ENCODE measurements at regions not wholly inside any gene's neighbourhood (a gene's known extent, or its start where the extent isn't known, plus 50 kb on each side); places are given as distances from the start of the nearest gene placed in this dataset.

DNA sequence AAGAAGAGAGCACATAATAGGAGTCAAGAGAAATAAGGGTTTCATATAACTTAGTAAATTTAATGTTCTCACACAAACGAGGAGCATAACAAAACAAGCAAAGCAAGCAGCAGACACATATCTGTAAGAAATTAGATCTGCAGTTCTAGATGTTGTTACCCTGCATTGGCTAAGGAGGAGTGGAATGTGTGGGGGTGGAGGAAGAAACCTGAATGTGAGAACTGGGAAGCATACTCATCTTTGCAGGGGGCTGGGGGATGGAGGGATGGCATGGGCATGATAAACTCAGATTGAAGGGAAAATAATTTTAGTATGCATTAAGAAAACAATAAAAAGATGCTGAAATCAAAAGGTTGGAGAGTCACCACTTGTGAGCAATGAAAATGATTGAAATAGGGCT lies 255.0 kb downstream of the LIG4 start:
- no peaks in the 10 kb centered on the region for H3K79me2 ChIP-seq (ENCODE audit: control insufficient read depth, insufficient read depth, low read length)
- H4K20me1 ChIP-seq (replicated peaks; ENCODE audit: control insufficient read depth, extremely low read depth, insufficient read depth, low read length) = no peaks in the 10 kb centered on the region
- no peak overlapping the region for H3K4me3 ChIP-seq (replicated peaks in 1 of 3; ENCODE audit: insufficient read depth in 1 of 3, low read depth in 1 of 3, low read length in 3 of 3)
- BruUV-seq (replicated peaks) = no TSS peak
- no peaks in the 10 kb centered on the region for H3K4me1 ChIP-seq (ENCODE audit: control insufficient read depth, extremely low read depth, insufficient read depth, low read length)
- no peak for FAIRE-seq
- POLR2A ChIA-PET = no interaction called here
- no peak overlapping the region for H3K4me2 ChIP-seq (ENCODE audit: insufficient read depth, low read length)
- H2AFZ ChIP-seq (ENCODE audit: low read depth, low read length) = no peak overlapping the region
- no peaks in the 10 kb centered on the region for H3K27me3 ChIP-seq (ENCODE audit: control insufficient read depth in 2 of 2, insufficient read depth in 2 of 2, low read length in 2 of 2)
- H3K9ac ChIP-seq (replicated peaks; ENCODE audit: extremely low read depth, insufficient read depth, low read length) = no peak overlapping the region
- DNase-seq (ENCODE audit: low read depth, low spot score) = no peak
- intact Hi-C loops (cut with micrococcal nuclease) = no loop called here
- H3K36me3 ChIP-seq (ENCODE audit: control insufficient read depth in 2 of 2, extremely low read depth in 1 of 2, insufficient read depth in 2 of 2, low read length in 2 of 2) = no peaks in the 10 kb centered on the region
- dilution Hi-C loops (cut with MboI; ENCODE audit: extremely low pct_ligation_motif_present, low sequenced_read_pairs) = no loop called here
- H3K9me3 ChIP-seq (replicated peaks; ENCODE audit: control insufficient read depth, insufficient read depth, low read length) = no peaks in the 10 kb centered on the region
- H3K9me1 ChIP-seq (replicated peaks; ENCODE audit: control insufficient read depth, extremely low read depth, insufficient read depth, low read length) = no peaks in the 10 kb centered on the region
- CTCF ChIA-PET = no interaction called here
- no peak overlapping the region for H3K27ac ChIP-seq (ENCODE audit: insufficient read depth, low read depth, low read length)
- TF ChIP-seq POLR2A (IDR thresholded peaks at IDR 0.05; ENCODE audit: low read depth, low read length) = no peak
- TF ChIP-seq, protein P1, sequence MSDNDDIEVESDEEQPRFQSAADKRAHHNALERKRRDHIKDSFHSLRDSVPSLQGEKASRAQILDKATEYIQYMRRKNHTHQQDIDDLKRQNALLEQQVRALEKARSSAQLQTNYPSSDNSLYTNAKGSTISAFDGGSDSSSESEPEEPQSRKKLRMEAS (IDR thresholded peaks at IDR 0.05; ENCODE audit: insufficient read depth, insufficient read length) = no peak
- TF ChIP-seq, protein P2, sequence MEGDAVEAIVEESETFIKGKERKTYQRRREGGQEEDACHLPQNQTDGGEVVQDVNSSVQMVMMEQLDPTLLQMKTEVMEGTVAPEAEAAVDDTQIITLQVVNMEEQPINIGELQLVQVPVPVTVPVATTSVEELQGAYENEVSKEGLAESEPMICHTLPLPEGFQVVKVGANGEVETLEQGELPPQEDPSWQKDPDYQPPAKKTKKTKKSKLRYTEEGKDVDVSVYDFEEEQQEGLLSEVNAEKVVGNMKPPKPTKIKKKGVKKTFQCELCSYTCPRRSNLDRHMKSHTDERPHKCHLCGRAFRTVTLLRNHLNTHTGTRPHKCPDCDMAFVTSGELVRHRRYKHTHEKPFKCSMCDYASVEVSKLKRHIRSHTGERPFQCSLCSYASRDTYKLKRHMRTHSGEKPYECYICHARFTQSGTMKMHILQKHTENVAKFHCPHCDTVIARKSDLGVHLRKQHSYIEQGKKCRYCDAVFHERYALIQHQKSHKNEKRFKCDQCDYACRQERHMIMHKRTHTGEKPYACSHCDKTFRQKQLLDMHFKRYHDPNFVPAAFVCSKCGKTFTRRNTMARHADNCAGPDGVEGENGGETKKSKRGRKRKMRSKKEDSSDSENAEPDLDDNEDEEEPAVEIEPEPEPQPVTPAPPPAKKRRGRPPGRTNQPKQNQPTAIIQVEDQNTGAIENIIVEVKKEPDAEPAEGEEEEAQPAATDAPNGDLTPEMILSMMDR (IDR thresholded peaks at IDR 0.05; ENCODE audit: extremely low read depth in 1 of 2, insufficient read depth in 1 of 2, low read depth in 1 of 2, low read length in 2 of 2) = no peak
- no peak for TF ChIP-seq MYC (IDR thresholded peaks at IDR 0.05; ENCODE audit: low read depth, low read length)
- TF ChIP-seq POLR2AphosphoS5 (IDR thresholded peaks at IDR 0.05; ENCODE audit: insufficient read depth, low read depth, low read length) = no peak

DNA sequence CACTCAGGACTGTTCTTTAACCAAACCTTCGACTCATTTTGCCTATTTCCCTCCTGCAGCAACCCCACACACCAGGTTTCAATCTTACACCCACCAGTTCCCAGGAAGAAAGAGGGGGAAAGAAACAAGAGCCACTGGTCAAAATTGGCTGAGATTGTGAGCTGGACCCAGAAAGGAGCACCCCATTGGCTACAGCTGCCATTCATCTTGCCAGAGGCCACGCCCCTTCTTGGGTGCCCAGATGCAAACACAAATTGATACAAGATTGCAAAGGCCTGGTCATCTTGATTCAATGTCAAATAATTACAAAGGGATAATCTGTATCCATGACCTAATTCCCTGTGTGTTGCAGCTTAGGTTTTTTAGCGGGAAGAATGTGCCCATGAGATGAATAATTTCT lies 258.4 kb downstream of the LIG4 start:
- no peaks in the 10 kb centered on the region for H3K9me1 ChIP-seq (replicated peaks; ENCODE audit: control insufficient read depth, extremely low read depth, insufficient read depth, low read length)
- CTCF ChIA-PET = no interaction called here
- FAIRE-seq = no peak

More for the DNA sequence above, 258.4 kb downstream of the LIG4 start:
- Histone ChIP-seq H3K9me3 (replicated peaks; ENCODE audit: control insufficient read depth, insufficient read depth, low read length) (no peaks in the 10 kb centered on the region), H3K9ac (replicated peaks; ENCODE audit: extremely low read depth, insufficient read depth, low read length) (no peak overlapping the region), H3K27ac (ENCODE audit: insufficient read depth, low read depth, low read length) (no peak overlapping the region), H3K4me2 (ENCODE audit: insufficient read depth, low read length) (no peak overlapping the region), H4K20me1 (replicated peaks; ENCODE audit: control insufficient read depth, extremely low read depth, insufficient read depth, low read length) (no peaks in the 10 kb centered on the region), H3K36me3 (ENCODE audit: control insufficient read depth in 2 of 2, extremely low read depth in 1 of 2, insufficient read depth in 2 of 2, low read length in 2 of 2) (no peaks in the 10 kb centered on the region), H3K27me3 (ENCODE audit: control insufficient read depth in 2 of 2, insufficient read depth in 2 of 2, low read length in 2 of 2) (no peaks in the 10 kb centered on the region), H3K4me1 (ENCODE audit: control insufficient read depth, extremely low read depth, insufficient read depth, low read length) (no peaks in the 10 kb centered on the region), H3K79me2 (ENCODE audit: control insufficient read depth, insufficient read depth, low read length) (no peaks in the 10 kb centered on the region), H2AFZ (ENCODE audit: low read depth, low read length) (no peak overlapping the region), H3K4me3 (replicated peaks in 1 of 3; ENCODE audit: insufficient read depth in 1 of 3, low read depth in 1 of 3, low read length in 3 of 3) (no peak overlapping the region)
- BruUV-seq (replicated peaks) = no TSS peak
- intact Hi-C loops (cut with micrococcal nuclease) (no loop called here), dilution Hi-C loops (cut with MboI; ENCODE audit: extremely low pct_ligation_motif_present, low sequenced_read_pairs) (no loop called here)
- TF ChIP-seq, protein P1 (IDR thresholded peaks at IDR 0.05; ENCODE audit: insufficient read depth, insufficient read length) = no peak
- no peak for TF ChIP-seq POLR2AphosphoS5 (IDR thresholded peaks at IDR 0.05; ENCODE audit: insufficient read depth, low read depth, low read length)
- POLR2A ChIA-PET = no interaction called here
- DNase-seq (ENCODE audit: low read depth, low spot score) = no peak
